Esophagus squamous epithelium (tissue), 5 donors: ENCODE measurements at regions not wholly inside any gene's neighbourhood (a gene's known extent, or its start where the extent isn't known, plus 50 kb on each side); places are given as distances from the start of the nearest gene placed in this dataset.

Experiments used
- DNase-seq: peaks from one replicate; lab custom pipeline; 2025; lab: John Stamatoyannopoulos, UW
- H3K27ac ChIP-seq, 4 donors: fragments of 200-600 bp; sonication (generic); one replicate each; pipeline ENCODE4 v1.5.1; 2016 to 2019; ENCODE audit warnings: mild to moderate bottlenecking in 1 of 4
- H3K27me3 ChIP-seq, 4 donors: fragments of 200-600 bp; sonication (generic); 1 replicate in 3 of 4; 2 replicates in 1 of 4; pipeline versions ENCODE4 v1.5.1 to v1.6.0; 2017 to 2021; ENCODE audit warnings: antibody characterized with exemption in 1 of 4
- H3K36me3 ChIP-seq, 3 donors: fragments of 200-600 bp; sonication (generic); one replicate each; pipeline ENCODE4 v1.5.1; 2016 to 2019
- H3K4me1 ChIP-seq, 3 donors: fragments of 200-600 bp; sonication (generic); one replicate each; pipeline ENCODE4 v1.5.1; 2017 to 2019
- H3K4me3 ChIP-seq, 4 donors: fragments of 200-600 bp; sonication (generic); 1 replicate in 3 of 4; 2 replicates in 1 of 4; pipeline ENCODE4 v1.5.1; 2016 to 2019; ENCODE audit warnings: mild to moderate bottlenecking in 2 of 4, moderate library complexity in 1 of 4
- H3K9me3 ChIP-seq, 3 donors: fragments of 200-600 bp; sonication (generic); one replicate each; pipeline ENCODE4 v1.5.1; 2016 to 2019
- CTCF ChIP-seq, 6 experiments: fragments of 450-650 bp in 4 of 6; fragments of 200-600 bp in 2 of 6; sonication (generic) in 2 of 6; IDR thresholded peaks; one replicate each; pipeline ENCODE4 v1.5.1; 2016 to 2019; ENCODE audit warnings: antibody characterized with exemption in 6 of 6, mild to moderate bottlenecking in 4 of 6, moderate library complexity in 4 of 6
- POLR2A ChIP-seq, 4 donors: fragments of 450-650 bp; IDR thresholded peaks; one replicate each; pipeline ENCODE4 v1.6.1; 2017; ENCODE audit warnings: antibody characterized with exemption in 4 of 4, mild to moderate bottlenecking in 4 of 4, moderate library complexity in 3 of 4
- WGBS, 2 donors: methylation state at CpG; one replicate each; pipeline ENCODE4 v1.1.5; 2018; 5-methylcytosine and 5-hydroxymethylcytosine counted together
- intact Hi-C: fragments of 100-400 bp; cut with DNase I; formaldehyde crosslinking; loops from one replicate; pipeline ENCODE4 v1.15.0; 2022
- donor health status: DM: yes; HTN: yes; CAD: no.

GRCh38 chr20:4306206-4306605 is 57.1 kb upstream of the ADRA1D start:
- Histone ChIP-seq H3K9me3 (peaks cover 0 to 2% (median 0%) of the 10 kb centered on the region in 3 donors), H3K36me3 (no peaks in the 10 kb centered on the region), H3K27ac (no peak overlapping the region), H3K4me1 (no peaks in the 10 kb centered on the region), H3K27me3 (no peaks in the 10 kb centered on the region), H3K4me3 (no peak overlapping the region)
- no peak for DNase-seq
- intact Hi-C loops: no loop called here
- TF ChIP-seq POLR2A (IDR thresholded peaks at IDR 0.05): no peak
- no peak for TF ChIP-seq CTCF (IDR thresholded peaks at IDR 0.05)
- WGBS, 2 donors: 91 to 100% methylated on average over 2 of the region's 2 CpGs

- no peak overlapping the region for H3K4me3 ChIP-seq
- H3K9me3 ChIP-seq: no peaks in the 10 kb centered on the region
- no peak for DNase-seq
- no peak overlapping the region for H3K27ac ChIP-seq
- TF ChIP-seq CTCF (IDR thresholded peaks at IDR 0.05): no peak
- TF ChIP-seq POLR2A (IDR thresholded peaks at IDR 0.05): no peak
- H3K36me3 ChIP-seq: no peaks in the 10 kb centered on the region
- H3K27me3 ChIP-seq: peaks cover 0 to 4% (median 0%) of the 10 kb centered on the region in 4 donors
- intact Hi-C loops: no loop called here
- 66 to 67% methylated on average over 5 of the region's 5 CpGs for WGBS, 2 donors
- no peaks in the 10 kb centered on the region for H3K4me1 ChIP-seq
Observed at GRCh38 chr20:4305091-4305490, 56.0 kb upstream of the ADRA1D start.

GRCh38 chr20:4304601-4305000 is 55.5 kb upstream of the ADRA1D start:
- no peak overlapping the region for H3K4me3 ChIP-seq
- no peaks in the 10 kb centered on the region for H3K36me3 ChIP-seq
- H3K4me1 ChIP-seq: no peaks in the 10 kb centered on the region
- TF ChIP-seq CTCF (IDR thresholded peaks at IDR 0.05) (no peak), POLR2A (IDR thresholded peaks at IDR 0.05) (no peak)
- H3K27me3 ChIP-seq: peaks cover 0 to 4% (median 0%) of the 10 kb centered on the region in 4 donors
- WGBS, 2 donors: 83 to 91% methylated on average over 5 of the region's 5 CpGs
- DNase-seq: no peak
- H3K27ac ChIP-seq: no peak overlapping the region
- intact Hi-C loops: no loop called here
- H3K9me3 ChIP-seq: no peaks in the 10 kb centered on the region

- intact Hi-C loops: no loop called here
- Histone ChIP-seq H3K36me3 (no peaks in the 10 kb centered on the region), H3K4me1 (no peaks in the 10 kb centered on the region), H3K27ac (no peak overlapping the region), H3K4me3 (no peak overlapping the region), H3K27me3 (peaks cover 0 to 4% (median 0%) of the 10 kb centered on the region in 4 donors), H3K9me3 (no peaks in the 10 kb centered on the region)
- TF ChIP-seq POLR2A (IDR thresholded peaks at IDR 0.05) (no peak), CTCF (IDR thresholded peaks at IDR 0.05) (no peak)
- DNase-seq: no peak
- WGBS, 2 donors: 83 to 93% methylated on average over 5 to 7 of the region's 7 CpGs
Observed at GRCh38 chr20:4303136-4303535, 54.0 kb upstream of the ADRA1D start.

- intact Hi-C loops: no loop called here
- Histone ChIP-seq H3K36me3 (no peaks in the 10 kb centered on the region), H3K4me3 (no peak overlapping the region), H3K27me3 (peaks cover 0 to 4% (median 0%) of the 10 kb centered on the region in 4 donors), H3K4me1 (peaks cover 0 to 6% (median 0%) of the 10 kb centered on the region in 3 donors), H3K9me3 (no peaks in the 10 kb centered on the region), H3K27ac (no peak overlapping the region)
- DNase-seq: no peak
- no peak for TF ChIP-seq POLR2A (IDR thresholded peaks at IDR 0.05)
- no peak for TF ChIP-seq CTCF (IDR thresholded peaks at IDR 0.05)
- 71 to 83% methylated on average over 1 of the region's 1 CpG for WGBS, 2 donors
Observed at GRCh38 chr20:4300921-4301320, 51.8 kb upstream of the ADRA1D start.
